ENCODE measurements at regions not wholly inside any gene's neighbourhood (a gene's known extent, or its start where the extent isn't known, plus 50 kb on each side); places are given as distances from the start of the nearest gene placed in this dataset.

- H3K36me3 ChIP-seq (ENCODE audit: insufficient read depth in 1 of 2, low read depth in 1 of 2) = no peaks in the 10 kb centered on the region
- no peaks in the 10 kb centered on the region for H3K27me3 ChIP-seq (ENCODE audit: insufficient read depth in 3 of 3, low read length in 2 of 3)
- H3K9me3 ChIP-seq = no peaks in the 10 kb centered on the region
- DNase-seq (no peak), ATAC-seq (no peak)
- no peak overlapping the region for H3K27ac ChIP-seq
- no peak for TF ChIP-seq CTCF (IDR thresholded peaks at IDR 0.05)
- no peaks in the 10 kb centered on the region for H3K4me1 ChIP-seq
- H3K4me3 ChIP-seq = no peak overlapping the region
- intact Hi-C loops (cut with DNase I) = no loop called here
- WGBS, 3 donors = 38 to 44% (median 43%) methylated on average over 7 of the region's 7 CpGs
These were observed 74.1 kb upstream of the BASP1 start for GRCh38 chr5:17143335-17143734.

- ATAC-seq = no peak
- H3K36me3 ChIP-seq (ENCODE audit: insufficient read depth in 1 of 2, low read depth in 1 of 2) = no peaks in the 10 kb centered on the region
- H3K27ac ChIP-seq = no peak overlapping the region
- H3K9me3 ChIP-seq = no peaks in the 10 kb centered on the region
- no peak for TF ChIP-seq CTCF (IDR thresholded peaks at IDR 0.05)
- intact Hi-C loops (cut with DNase I) = no loop called here
- H3K4me1 ChIP-seq = no peaks in the 10 kb centered on the region
- H3K4me3 ChIP-seq = no peak overlapping the region
- no peaks in the 10 kb centered on the region for H3K27me3 ChIP-seq (ENCODE audit: insufficient read depth in 3 of 3, low read length in 2 of 3)
- 96% methylated on average over 5 of the region's 5 CpGs for WGBS, 3 donors
- no peak for DNase-seq
These were observed 71.1 kb upstream of the BASP1 start for GRCh38 chr5:17146280-17146841.

GRCh38 chr5:17147170-17147569, 70.3 kb upstream of the BASP1 start:
- Histone ChIP-seq H3K9me3 (no peaks in the 10 kb centered on the region), H3K27me3 (ENCODE audit: insufficient read depth in 3 of 3, low read length in 2 of 3) (no peaks in the 10 kb centered on the region), H3K4me1 (no peaks in the 10 kb centered on the region), H3K4me3 (no peak overlapping the region), H3K36me3 (ENCODE audit: insufficient read depth in 1 of 2, low read depth in 1 of 2) (no peaks in the 10 kb centered on the region), H3K27ac (no peak overlapping the region)
- intact Hi-C loops (cut with DNase I) = no loop called here
- 67 to 73% (median 67%) methylated on average over 9 of the region's 9 CpGs for WGBS, 3 donors
- no peak for DNase-seq
- no peak for TF ChIP-seq CTCF (IDR thresholded peaks at IDR 0.05)
- no peak for ATAC-seq

- H3K4me3 ChIP-seq = no peak overlapping the region
- H3K9me3 ChIP-seq = no peaks in the 10 kb centered on the region
- no peaks in the 10 kb centered on the region for H3K36me3 ChIP-seq (ENCODE audit: insufficient read depth in 1 of 2, low read depth in 1 of 2)
- TF ChIP-seq CTCF (IDR thresholded peaks at IDR 0.05) = no peak
- no peaks in the 10 kb centered on the region for H3K27me3 ChIP-seq (ENCODE audit: insufficient read depth in 3 of 3, low read length in 2 of 3)
- ATAC-seq (no peak), DNase-seq (no peak)
- no peak overlapping the region for H3K27ac ChIP-seq
- intact Hi-C loops (cut with DNase I) = no loop called here
- 77 to 93% (median 93%) methylated on average over 6 of the region's 6 CpGs for WGBS, 3 donors
- H3K4me1 ChIP-seq = no peaks in the 10 kb centered on the region
These were observed 69.8 kb upstream of the BASP1 start for GRCh38 chr5:17147617-17148016.

- no peak for TF ChIP-seq CTCF (IDR thresholded peaks at IDR 0.05)
- Histone ChIP-seq H3K36me3 (ENCODE audit: insufficient read depth in 1 of 2, low read depth in 1 of 2) (no peaks in the 10 kb centered on the region), H3K4me3 (no peak overlapping the region), H3K27me3 (ENCODE audit: insufficient read depth in 3 of 3, low read length in 2 of 3) (no peaks in the 10 kb centered on the region), H3K9me3 (no peaks in the 10 kb centered on the region), H3K4me1 (no peaks in the 10 kb centered on the region), H3K27ac (no peak overlapping the region)
- ATAC-seq (no peak), DNase-seq (no peak)
- intact Hi-C loops (cut with DNase I) = no loop called here
- 91 to 97% (median 91%) methylated on average over 1 of the region's 1 CpG for WGBS, 3 donors
These were observed 69.0 kb upstream of the BASP1 start for GRCh38 chr5:17148481-17148880.
